ENCODE measurements at regions not wholly inside any gene's neighbourhood (a gene's known extent, or its start where the extent isn't known, plus 50 kb on each side); places are given as distances from the start of the nearest gene placed in this dataset.

DNA sequence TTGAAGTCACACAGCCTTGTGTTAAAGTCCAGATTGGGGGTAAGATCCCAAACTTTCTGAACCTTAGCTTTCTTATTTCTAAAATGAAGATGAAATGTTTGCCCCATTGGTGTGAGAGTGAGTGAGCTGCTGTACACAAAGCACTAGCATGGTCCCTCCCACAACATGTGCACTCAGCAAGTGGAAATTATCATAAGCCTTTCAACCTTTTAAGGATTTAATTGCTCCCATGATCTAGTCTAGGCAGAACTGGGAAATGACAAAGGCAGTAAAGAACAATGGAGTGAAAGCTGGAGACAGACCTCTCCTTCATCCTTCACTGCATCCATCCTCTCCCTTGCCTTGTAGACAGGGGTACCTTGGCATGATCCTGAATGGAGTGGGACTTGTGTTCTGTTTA is 76.0 kb upstream of the GPR12 start:
- TF ChIP-seq, protein P1, sequence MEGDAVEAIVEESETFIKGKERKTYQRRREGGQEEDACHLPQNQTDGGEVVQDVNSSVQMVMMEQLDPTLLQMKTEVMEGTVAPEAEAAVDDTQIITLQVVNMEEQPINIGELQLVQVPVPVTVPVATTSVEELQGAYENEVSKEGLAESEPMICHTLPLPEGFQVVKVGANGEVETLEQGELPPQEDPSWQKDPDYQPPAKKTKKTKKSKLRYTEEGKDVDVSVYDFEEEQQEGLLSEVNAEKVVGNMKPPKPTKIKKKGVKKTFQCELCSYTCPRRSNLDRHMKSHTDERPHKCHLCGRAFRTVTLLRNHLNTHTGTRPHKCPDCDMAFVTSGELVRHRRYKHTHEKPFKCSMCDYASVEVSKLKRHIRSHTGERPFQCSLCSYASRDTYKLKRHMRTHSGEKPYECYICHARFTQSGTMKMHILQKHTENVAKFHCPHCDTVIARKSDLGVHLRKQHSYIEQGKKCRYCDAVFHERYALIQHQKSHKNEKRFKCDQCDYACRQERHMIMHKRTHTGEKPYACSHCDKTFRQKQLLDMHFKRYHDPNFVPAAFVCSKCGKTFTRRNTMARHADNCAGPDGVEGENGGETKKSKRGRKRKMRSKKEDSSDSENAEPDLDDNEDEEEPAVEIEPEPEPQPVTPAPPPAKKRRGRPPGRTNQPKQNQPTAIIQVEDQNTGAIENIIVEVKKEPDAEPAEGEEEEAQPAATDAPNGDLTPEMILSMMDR (IDR thresholded peaks at IDR 0.05; ENCODE audit: borderline replicate concordance, insufficient read depth, low read depth, low read length) = no peak
- no peak overlapping the region for H3K4me3 ChIP-seq (ENCODE audit: low read depth, low read length)

GRCh38 chr13:26834646-26835045 is 74.1 kb upstream of the GPR12 start:
- no peak overlapping the region for H3K4me3 ChIP-seq (ENCODE audit: low read depth, low read length)
- TF ChIP-seq, protein P1 (IDR thresholded peaks at IDR 0.05; ENCODE audit: borderline replicate concordance, insufficient read depth, low read depth, low read length) = no peak

DNA sequence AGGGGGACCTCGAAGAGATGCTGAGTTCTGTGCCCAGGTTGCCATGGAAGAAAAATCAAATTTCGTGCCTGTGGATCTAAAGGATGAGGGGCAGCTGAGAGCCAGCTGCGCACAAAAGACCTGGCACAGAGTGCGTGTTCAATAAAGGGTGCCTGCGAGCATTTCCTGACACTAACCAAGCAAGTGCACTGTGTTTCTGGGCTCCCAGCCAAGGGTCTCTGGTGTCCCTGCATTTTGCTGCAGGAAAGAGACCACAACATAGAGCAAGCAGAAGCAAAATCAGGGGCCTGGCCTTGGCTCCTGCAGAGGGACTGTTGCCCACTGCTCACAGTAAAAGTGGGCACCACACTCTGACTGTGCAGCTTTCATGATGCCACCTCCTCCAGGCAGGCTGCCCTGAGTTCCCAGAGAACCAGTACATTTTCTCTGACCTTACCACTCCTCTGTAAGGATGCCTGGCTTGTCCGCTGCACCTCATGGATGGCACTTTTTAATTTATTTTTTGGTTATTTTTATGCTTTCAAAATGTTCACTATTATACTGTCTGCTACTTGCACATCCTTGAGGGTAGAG is 70.8 kb upstream of the GPR12 start:
- no peak overlapping the region for H3K4me3 ChIP-seq (ENCODE audit: low read depth, low read length)
- TF ChIP-seq, protein P1 (IDR thresholded peaks at IDR 0.05; ENCODE audit: borderline replicate concordance, insufficient read depth, low read depth, low read length) = no peak

DNA sequence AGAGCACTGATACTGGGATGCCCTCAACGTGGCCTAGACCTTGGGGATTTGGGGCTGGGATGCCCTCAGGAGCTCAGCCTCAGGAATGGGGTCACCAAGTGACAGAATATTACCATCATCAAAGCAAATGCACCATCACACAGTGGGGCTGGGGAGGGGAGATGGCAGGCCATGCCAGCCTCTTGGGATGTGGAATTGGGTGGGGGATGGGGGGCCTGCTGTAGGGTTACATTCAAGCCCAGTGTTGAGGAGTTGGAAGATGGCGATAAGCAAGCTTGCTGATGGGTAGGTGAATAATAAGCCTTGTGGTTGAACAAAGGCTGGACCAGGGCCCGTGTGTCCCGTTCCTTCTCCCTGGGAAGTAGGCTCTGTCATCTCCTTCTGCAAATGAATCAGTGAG is 69.1 kb upstream of the GPR12 start:
- TF ChIP-seq, protein P1 (IDR thresholded peaks at IDR 0.05; ENCODE audit: borderline replicate concordance, insufficient read depth, low read depth, low read length) = no peak
- no peak overlapping the region for H3K4me3 ChIP-seq (ENCODE audit: low read depth, low read length)

- TF ChIP-seq, protein P1 (IDR thresholded peaks at IDR 0.05; ENCODE audit: borderline replicate concordance, insufficient read depth, low read depth, low read length) = no peak
- H3K4me3 ChIP-seq (ENCODE audit: low read depth, low read length) = no peak overlapping the region
Observed at GRCh38 chr13:26824581-26824980, 64.0 kb upstream of the GPR12 start.

DNA sequence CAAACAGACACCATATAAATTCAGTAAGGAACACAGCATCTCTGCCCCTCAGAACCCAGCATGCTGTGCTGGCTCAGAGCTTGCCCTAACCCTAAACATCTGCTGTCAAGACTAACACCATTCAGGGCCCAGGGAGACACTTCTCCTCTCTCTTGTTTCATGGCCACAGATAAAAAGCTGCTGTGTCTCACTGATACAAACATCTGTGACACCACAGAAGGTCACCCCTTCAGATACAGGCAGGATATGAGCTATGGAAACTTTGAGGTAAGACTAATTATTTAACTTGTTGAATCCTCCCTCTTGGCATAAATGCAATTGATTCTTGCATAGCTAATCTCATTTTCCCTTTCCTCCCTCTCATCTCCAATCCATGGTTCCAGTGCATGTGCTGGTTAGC is 61.6 kb upstream of the GPR12 start:
- H3K4me3 ChIP-seq (ENCODE audit: low read depth, low read length) = no peak overlapping the region
- TF ChIP-seq, protein P1 (IDR thresholded peaks at IDR 0.05; ENCODE audit: borderline replicate concordance, insufficient read depth, low read depth, low read length) = no peak

- no peak overlapping the region for H3K4me3 ChIP-seq (ENCODE audit: low read depth, low read length)
- TF ChIP-seq, protein P1 (IDR thresholded peaks at IDR 0.05; ENCODE audit: borderline replicate concordance, insufficient read depth, low read depth, low read length) = no peak
Observed at GRCh38 chr13:26821672-26822071, 61.1 kb upstream of the GPR12 start.
